GM12878 (cell line): ENCODE measurements at regions not wholly inside any gene's neighbourhood (a gene's known extent, or its start where the extent isn't known, plus 50 kb on each side); places are given as distances from the start of the nearest gene placed in this dataset.

Experiments
- GABPA ChIP-seq: IDR thresholded peaks from 2 replicates; pipeline ENCODE4 v1.6.1; 2014; ENCODE audit warnings: antibody characterized with exemption, low read depth, mild to moderate bottlenecking, inconsistent platforms
- PKNOX1 ChIP-seq: fragments of 450-650 bp; IDR thresholded peaks from 2 replicates; pipeline ENCODE4 v1.6.1; 2016; ENCODE audit warnings: mild to moderate bottlenecking
- POLR2A ChIP-seq: IDR thresholded peaks from 2 replicates; pipeline ENCODE4 v1.6.1; 2011; ENCODE audit warnings: low read depth, mild to moderate bottlenecking, low read length
- TARDBP ChIP-seq: IDR thresholded peaks from 2 replicates; pipeline ENCODE4 v1.6.1; 2016; ENCODE audit warnings: borderline replicate concordance
- ZNF592 ChIP-seq: fragments of 450-650 bp; IDR thresholded peaks from 2 replicates; pipeline ENCODE4 v1.6.1; 2017; ENCODE audit warnings: mild to moderate bottlenecking, moderate library complexity
- ZSCAN29 ChIP-seq: fragments of 450-650 bp; IDR thresholded peaks from 2 replicates; pipeline ENCODE4 v1.6.1; 2017; ENCODE audit warnings: mild to moderate bottlenecking, moderate library complexity
- TF ChIP-seq, protein P1 (sequence below): IDR thresholded peaks from 2 replicates; pipeline ENCODE4 v1.6.1; 2012; ENCODE audit warnings: low read depth, low read length, improper control_type of control experiment

GRCh38 chr1:25020851-25021590 lies 90.9 kb upstream of the RUNX3 start:
- TF ChIP-seq ZSCAN29 (no peak), ZNF592 (no peak), GABPA (no peak), PKNOX1 (no peak), TARDBP (no peak), POLR2A (no peak)
- TF ChIP-seq, protein P1, sequence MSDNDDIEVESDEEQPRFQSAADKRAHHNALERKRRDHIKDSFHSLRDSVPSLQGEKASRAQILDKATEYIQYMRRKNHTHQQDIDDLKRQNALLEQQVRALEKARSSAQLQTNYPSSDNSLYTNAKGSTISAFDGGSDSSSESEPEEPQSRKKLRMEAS, result no peak
